Fibroblast of skin of abdomen (primary cell): ENCODE measurements at regions not wholly inside any gene's neighbourhood (a gene's known extent, or its start where the extent isn't known, plus 50 kb on each side); places are given as distances from the start of the nearest gene placed in this dataset.

Source experiments
- DNase-seq: peaks from one replicate; pipeline ENCODE4 v3.0.0-alpha.2; 2013

DNA sequence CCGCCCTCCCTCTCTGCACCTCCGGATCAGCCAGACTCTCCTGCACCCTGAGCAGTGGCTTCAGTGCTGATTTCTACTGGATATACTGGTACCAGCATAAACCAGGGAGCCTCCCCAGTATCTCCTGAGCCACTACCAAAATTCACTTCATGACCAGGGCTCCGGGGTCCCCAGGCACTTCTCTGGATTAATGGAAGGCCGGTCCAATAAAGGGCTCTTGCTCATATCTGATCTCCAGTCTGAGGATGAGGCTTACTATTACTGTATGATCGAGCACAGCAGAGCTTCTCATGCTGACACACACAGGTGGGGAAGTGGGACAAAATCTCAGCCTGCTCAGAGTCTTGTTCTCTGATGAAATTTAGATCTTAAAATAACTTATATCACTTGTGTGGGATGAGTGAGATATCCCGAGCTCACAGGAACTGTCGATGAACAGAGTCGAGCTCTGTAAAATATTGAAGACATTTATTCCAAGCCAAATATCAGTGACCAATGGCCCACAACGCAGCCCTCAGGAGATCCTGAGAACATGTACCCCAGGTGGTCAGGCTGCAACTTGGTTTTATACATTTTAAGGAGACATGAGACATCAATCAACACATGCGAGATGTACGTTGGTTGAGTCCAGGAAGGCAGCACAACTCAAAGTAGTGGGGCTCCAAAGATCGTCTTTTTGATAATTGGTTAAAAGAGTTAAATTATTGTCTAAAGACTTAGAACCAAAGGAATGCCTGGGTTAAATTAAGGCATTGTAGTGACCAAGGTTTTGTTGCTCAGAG is 93.0 kb upstream of the TOP3B start:
- no peak for DNase-seq

- DNase-seq = no peak
Measured at GRCh38 chr22:22074634-22075381, 92.2 kb upstream of the TOP3B start.

DNA sequence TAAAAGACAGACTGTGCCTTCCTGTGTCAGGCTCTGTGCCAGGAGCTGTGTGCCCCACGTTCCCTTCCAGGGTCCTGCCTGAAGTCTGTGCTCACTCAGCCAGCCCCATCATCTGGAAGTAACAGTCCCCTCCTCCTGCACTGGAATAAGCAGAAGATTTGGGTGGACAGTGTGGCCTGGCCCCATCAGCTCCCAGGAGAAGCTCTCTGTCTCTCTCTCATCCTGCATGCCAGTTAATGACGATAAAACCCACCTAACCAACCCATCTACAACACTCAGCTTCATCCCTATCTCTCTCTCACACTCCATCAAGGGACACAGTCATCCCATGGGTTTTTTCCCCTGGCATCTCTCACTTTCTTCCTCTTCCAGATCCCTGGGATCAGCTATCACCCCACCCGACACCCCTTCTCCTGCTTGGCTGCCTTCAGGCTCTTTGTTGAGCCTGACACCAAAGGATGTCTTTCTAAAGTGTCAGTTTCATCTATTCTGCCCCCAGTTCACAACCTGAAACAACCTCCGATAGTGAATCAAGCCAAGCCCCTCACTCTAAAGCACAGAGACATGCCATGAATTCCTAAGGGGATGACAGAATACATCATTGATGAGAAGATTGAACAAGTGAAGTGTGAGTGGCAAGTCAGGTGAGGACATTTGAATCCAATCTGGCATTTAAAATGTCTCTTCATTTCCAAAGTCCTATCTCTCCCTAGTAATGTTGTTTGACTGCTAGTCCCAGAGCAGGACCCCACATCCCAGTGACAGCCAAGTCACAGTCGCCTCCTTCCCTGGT is 91.4 kb upstream of the TOP3B start:
- no peak for DNase-seq

GRCh38 chr22:22072169-22072836 is 89.7 kb upstream of the TOP3B start:
- DNase-seq = no peak

- DNase-seq = no peak
Measured at GRCh38 chr22:22071455-22071854, 88.9 kb upstream of the TOP3B start.

DNA sequence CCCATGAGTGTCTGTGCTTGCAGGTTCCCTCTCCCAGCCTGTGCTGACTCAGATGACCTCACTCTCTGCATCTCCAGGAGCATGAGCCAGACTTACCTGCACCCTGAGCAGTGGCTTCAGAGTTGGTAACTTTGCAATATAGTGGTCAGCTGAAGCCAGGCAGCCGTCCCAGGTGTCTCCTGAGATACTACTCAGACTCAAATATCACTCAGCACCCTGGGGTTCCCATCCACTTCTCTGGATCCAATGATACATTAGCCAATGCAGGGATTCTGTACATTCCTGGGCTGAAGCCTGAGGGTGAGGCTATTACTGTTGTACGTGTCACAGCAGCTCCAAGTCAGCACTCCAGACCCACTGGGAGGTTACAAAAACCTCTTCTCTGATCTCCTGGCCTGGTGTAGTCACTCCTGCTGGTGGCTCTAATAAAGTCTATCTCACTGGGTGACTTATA is 87.8 kb upstream of the TOP3B start:
- DNase-seq = no peak

- DNase-seq = no peak
Measured at GRCh38 chr22:22069450-22070370, 87.1 kb upstream of the TOP3B start.

- DNase-seq = no peak
Measured at GRCh38 chr22:22068657-22069056, 86.1 kb upstream of the TOP3B start.

GRCh38 chr22:22068025-22068424 is 85.4 kb upstream of the TOP3B start:
- DNase-seq = no peak

DNA sequence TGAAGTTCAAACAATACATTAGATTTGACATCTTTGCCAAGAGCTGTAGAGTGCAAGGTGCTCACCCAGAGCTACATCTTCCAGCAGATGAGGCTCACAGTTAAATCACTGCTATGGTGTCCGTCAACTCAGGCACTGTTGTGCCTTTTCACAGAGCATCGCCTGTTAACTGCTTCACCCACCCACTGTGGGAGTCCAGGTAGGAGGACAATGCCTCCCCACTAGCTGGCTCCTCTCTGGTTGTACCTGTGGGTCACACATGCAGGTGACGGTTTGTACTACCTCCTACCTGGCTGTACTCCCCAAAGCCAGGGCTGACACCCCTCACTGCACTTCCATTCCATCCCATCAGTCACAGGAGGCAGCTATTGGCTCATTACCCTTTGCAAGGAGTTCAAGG is 84.6 kb upstream of the TOP3B start:
- DNase-seq = no peak

- no peak for DNase-seq
Measured at GRCh38 chr22:22064580-22064979, 82.0 kb upstream of the TOP3B start.

GRCh38 chr22:22062306-22062793 is 79.8 kb upstream of the TOP3B start:
- no peak for DNase-seq

GRCh38 chr22:22061085-22062077 is 78.8 kb upstream of the TOP3B start:
- peak; percentile 81 for DNase-seq

DNA sequence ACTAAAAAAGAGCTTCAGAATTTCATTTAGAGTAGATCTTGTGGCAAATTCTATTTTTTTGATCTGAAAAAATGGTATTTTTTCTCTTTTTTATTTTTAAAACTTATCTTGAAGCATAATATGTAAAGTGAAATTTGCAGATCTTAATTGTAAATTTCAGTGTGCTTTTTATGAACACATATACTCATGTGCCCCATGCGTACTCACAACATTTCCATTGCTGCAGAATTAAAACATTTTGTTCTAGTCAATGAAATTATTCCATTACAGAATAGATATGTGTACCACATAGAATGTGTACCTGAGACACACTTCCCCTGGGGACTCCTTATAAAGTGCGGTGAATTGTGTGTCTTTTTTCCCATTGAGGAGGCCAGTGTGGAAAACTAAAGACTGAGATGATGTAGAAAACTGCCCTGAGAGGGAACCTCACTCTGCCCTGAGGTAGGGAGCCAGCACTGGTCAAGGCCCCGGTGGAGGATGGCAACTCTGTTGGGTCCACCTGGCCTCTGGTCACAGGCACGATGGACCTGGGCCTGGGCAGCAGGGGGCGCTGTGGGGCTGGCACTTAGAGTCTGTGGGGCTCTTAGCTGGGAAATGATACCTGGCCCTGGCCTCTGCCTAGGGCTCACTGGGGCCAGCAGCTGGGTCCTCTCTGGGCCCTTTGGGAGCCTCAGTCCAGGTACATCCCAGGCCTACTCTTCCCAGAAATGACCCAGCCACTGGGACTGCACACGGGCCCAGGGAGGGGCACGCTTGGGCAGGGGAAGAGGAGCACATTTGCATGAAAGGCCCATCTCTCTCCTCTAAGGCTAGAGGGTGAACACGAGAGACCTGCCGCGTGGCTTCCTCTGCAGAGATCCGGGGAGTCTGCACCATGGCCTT is 77.9 kb upstream of the TOP3B start:
- no peak for DNase-seq

DNA sequence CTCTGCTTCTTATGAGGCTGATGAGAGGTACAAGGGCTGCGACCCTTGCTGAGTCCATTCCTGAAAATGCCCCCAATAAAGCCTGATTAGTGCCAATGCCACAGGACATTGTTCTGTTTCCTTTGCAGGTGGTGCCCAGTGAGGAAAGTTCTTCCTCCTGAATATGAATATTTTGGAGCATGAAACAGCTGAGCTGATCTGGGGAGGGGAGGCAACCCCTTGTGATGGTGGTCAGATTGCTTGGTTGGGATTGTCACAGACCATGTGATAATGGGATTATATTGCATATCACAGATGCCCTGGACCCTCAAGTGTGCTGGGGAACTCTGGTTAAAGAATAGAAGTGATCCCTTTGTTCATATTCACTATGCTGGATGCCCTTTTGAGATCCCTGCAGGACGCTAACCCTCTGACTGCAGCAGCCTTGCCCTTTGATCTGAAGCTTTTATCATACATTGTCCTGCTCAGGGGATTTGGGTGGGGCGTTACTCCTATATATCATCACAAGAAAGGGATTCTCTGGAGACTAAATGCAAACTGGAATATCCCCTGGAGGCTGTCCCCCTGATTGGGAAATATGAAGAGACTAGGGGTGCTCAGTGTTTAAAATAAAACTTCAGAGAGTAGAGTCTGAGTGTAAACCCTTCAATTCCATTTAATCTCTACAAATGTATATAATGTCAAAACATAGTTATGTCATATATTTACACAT is 76.9 kb upstream of the TOP3B start:
- DNase-seq = no peak

GRCh38 chr22:22058633-22059290 is 76.2 kb upstream of the TOP3B start:
- no peak for DNase-seq

DNA sequence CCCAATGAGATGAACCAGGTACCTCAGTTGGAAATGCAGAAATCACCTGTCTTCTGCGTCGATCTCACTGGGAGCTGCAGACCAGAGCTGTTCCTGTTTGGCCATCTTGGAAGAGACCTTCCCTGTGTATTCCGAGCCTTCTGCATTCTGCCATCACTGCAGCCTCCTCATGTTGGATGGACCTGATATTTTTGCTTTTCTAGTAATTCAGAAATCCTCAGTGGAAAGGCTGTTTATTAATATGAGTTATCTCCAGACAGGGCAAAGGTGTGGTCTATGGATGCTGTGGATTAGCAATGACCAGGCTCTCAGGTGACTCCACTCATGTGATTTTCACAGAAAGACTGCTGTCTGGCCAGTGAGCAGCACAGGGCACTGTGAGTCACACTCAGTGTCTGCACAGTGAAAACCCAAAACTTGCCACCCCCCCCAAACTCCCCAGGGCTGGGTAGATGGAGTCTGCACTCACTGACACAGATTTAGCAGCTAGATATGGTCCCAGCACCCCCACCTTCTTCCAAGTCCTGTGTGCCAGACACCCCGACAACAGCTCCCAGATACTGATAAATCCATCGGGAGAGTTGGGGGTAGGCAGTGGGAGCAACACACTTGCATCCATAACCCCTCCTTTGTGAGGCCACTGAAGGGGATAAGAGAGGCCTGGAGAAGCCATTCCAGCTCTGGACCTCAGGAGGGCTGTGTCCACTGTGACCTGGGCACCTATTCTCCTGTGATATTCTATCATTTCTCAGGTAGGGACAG is 75.2 kb upstream of the TOP3B start:
- DNase-seq = no peak
